GM19463 (cell line): ENCODE measurements at regions not wholly inside any gene's neighbourhood (a gene's known extent, or its start where the extent isn't known, plus 50 kb on each side); places are given as distances from the start of the nearest gene placed in this dataset.
"Not testable (repeated sequence)": the region's sequence is repeated elsewhere in the genome, so short reads cannot be mapped to it uniquely, and the experiment has no call there.

Experiments used
- ATAC-seq: cut with Tn5 transposase; IDR thresholded peaks from one replicate; pipeline ENCODE4 v1.9.1; 2021; ENCODE audit warnings: mild to moderate bottlenecking, moderate library complexity; ENCODE audit not compliant: unreplicated experiment

- ATAC-seq: no peak
These were observed 204.4 kb downstream of the KLF6 start for GRCh38 chr10:3580565-3580964.

GRCh38 chr10:3579845-3580244, 205.2 kb downstream of the KLF6 start:
- ATAC-seq: no peak

GRCh38 chr10:3578682-3579081, 206.3 kb downstream of the KLF6 start:
- no peak for ATAC-seq

GRCh38 chr10:3578159-3578558, 206.8 kb downstream of the KLF6 start:
- no peak for ATAC-seq

- ATAC-seq: no peak
These were observed 210.6 kb downstream of the KLF6 start for GRCh38 chr10:3574451-3574850.

- ATAC-seq: no peak
These were observed 211.5 kb downstream of the KLF6 start for GRCh38 chr10:3573498-3573897.

GRCh38 chr10:3571310-3571825, 213.6 kb downstream of the KLF6 start:
- ATAC-seq: no peak

- no peak for ATAC-seq
These were observed 214.1 kb downstream of the KLF6 start for GRCh38 chr10:3570855-3571266.

- no peak for ATAC-seq
These were observed 214.8 kb downstream of the KLF6 start for GRCh38 chr10:3570131-3570729.

GRCh38 chr10:3568983-3569382, 216.0 kb downstream of the KLF6 start:
- no peak for ATAC-seq

- no peak for ATAC-seq
These were observed 216.6 kb downstream of the KLF6 start for GRCh38 chr10:3568392-3568791.

GRCh38 chr10:3567291-3567963, 217.6 kb downstream of the KLF6 start:
- no peak for ATAC-seq

- ATAC-seq: no peak
These were observed 218.4 kb downstream of the KLF6 start for GRCh38 chr10:3566627-3567026.

- ATAC-seq: no peak
These were observed 220.5 kb downstream of the KLF6 start for GRCh38 chr10:3564346-3565002.

GRCh38 chr10:3563298-3563697, 221.7 kb downstream of the KLF6 start:
- no peak for ATAC-seq

- not testable (repeated sequence) for ATAC-seq
These were observed 224.4 kb downstream of the KLF6 start for GRCh38 chr10:3560628-3561027.

- ATAC-seq: no peak
These were observed 225.5 kb downstream of the KLF6 start for GRCh38 chr10:3559527-3559926.

- no peak for ATAC-seq
These were observed 226.0 kb downstream of the KLF6 start for GRCh38 chr10:3559011-3559410.

- not testable (repeated sequence) for ATAC-seq
These were observed 228.6 kb downstream of the KLF6 start for GRCh38 chr10:3556191-3557017.

GRCh38 chr10:3554121-3554522, 230.9 kb downstream of the KLF6 start:
- ATAC-seq: no peak

- no peak for ATAC-seq
These were observed 232.7 kb downstream of the KLF6 start for GRCh38 chr10:3552281-3552680.
